NCI-H526 treated with DMSO at 0.1 percent for 48 hours (cell line): ENCODE measurements at regions not wholly inside any gene's neighbourhood (a gene's known extent, or its start where the extent isn't known, plus 50 kb on each side); places are given as distances from the start of the nearest gene placed in this dataset.

ENCODE experiments used
- DNase-seq: peaks from one replicate; lab custom pipeline; 2025; lab: John Stamatoyannopoulos, UW

DNA sequence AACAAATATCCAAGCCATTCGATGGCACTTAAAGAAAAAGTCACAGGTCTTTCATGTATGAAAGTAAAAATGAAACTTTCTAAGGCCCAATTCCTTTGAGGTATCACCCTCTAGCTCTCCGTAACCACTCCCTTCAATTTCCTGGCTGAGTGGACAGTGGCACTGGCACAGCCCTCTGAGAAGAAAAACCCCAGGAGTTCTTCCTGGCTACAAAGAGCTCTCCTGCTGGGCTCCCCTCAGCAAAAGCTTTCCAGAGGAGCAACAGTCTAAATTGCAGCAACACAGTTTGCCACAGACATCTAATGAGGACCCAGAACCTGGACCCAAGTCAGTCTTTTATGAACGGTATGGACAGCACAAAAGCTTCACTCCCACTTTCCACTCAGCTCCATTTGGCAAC lies 71.8 kb downstream of the FUNDC1 start:
- no peak for DNase-seq

GRCh38 chrX:44462850-44463249 lies 79.8 kb downstream of the FUNDC1 start:
- no peak for DNase-seq

GRCh38 chrX:44459501-44459900 lies 83.2 kb downstream of the FUNDC1 start:
- DNase-seq: no peak

- DNase-seq: no peak
Observed at GRCh38 chrX:44456685-44457084, 86.0 kb downstream of the FUNDC1 start.

DNA sequence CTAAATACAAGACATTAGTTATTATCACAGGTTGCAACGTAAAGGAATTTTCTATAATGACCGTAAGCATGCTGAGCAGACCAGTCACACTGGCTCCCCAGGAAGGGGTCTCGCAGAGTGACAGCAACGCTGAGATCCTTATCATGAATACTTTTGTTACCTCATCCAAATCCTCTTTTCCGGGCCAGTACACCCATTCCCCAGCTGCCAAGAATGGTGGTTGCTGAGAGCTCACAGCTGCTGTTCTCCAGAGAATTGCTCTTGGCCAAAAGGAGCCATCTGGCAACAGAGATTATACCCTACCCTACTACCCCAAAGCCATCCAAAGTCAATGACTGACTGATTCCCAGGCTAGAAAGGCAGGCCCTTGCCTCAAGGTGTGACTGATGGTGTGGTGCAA lies 91.6 kb downstream of the FUNDC1 start:
- no peak for DNase-seq

DNA sequence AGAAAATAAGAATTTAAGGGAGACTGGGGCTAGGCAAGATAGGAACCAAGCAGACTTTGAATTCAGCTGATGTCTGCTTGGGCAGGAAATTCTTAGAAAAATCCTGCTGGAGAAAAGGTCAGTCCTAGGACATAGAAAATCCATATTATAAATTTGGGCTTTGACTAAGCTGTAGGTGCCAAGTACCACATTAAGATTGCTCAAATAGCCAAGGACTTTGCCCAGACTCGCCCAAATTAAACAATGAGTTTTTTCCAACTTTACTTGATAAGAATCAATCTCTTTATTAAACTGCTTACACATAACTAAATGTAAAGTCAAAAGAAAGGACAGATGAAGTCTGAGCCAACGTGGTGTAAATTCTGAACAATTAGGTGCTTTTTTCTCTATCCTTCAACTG lies 95.4 kb downstream of the FUNDC1 start:
- no peak for DNase-seq

DNA sequence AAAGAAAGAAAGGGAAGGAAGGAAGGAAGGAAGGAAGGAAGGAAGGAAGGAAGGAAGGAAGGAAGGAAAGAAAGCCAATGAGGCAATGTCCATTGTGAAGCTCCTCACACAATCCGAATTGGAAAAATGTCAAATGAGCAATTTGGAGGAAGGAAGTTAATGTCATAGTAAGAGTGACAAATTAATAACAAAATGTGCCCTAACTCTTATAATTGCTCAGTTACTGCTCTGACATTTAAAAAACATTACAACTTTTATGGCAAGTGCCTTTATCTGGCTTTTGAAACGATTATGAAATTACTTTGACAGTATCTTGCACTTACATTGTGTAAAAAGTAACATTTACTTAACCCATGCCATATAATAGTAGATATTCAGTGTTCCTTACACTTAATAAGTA lies 96.5 kb upstream of the EFHC2 start:
- DNase-seq: no peak

DNA sequence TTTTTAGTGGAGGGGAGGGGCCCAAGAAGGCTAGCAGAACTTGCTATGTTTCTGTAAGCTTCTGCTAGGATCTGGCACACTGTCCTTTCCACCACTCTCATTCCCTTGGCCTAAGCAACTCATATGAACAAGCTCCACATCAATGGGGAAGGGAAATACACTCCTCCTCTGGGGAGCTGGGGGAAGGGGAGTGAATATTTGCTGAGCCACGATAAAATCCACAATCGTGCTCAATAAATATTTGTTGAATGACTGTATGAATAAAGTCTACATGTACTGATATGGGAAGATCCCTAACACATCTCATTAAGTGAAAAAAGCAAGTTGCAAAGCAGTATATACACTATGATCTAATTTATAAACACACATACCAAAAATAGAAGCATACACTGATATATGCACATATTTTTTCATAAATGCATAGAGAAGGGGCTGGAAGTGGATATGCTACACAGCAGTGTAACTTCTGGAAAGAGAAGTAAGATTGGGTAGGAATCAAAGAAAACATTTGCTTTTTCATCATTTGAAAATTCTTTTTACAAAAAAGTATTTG lies 95.8 kb upstream of the EFHC2 start:
- no peak for DNase-seq

- no peak for DNase-seq
Observed at GRCh38 chrX:44435047-44435446, 91.6 kb upstream of the EFHC2 start.

DNA sequence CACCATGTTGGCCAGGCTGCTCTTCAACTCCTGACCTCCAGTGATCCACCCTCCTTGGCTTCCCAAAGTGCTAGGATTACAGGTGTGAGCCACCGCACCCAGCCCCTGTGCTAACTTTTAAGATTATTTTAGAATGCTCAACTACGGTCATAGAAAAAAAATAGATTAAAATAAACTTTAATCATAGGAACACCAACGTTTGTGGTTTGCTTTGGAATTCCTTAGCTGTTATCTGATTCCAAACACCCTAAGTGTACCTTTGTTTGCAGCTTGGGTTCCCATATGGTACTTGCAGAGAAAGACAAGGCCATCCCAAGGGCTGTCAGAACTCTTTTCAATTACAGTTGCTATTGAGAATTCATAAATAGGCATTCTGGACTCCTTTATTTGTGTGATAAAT lies 90.1 kb upstream of the EFHC2 start:
- DNase-seq: no peak

DNA sequence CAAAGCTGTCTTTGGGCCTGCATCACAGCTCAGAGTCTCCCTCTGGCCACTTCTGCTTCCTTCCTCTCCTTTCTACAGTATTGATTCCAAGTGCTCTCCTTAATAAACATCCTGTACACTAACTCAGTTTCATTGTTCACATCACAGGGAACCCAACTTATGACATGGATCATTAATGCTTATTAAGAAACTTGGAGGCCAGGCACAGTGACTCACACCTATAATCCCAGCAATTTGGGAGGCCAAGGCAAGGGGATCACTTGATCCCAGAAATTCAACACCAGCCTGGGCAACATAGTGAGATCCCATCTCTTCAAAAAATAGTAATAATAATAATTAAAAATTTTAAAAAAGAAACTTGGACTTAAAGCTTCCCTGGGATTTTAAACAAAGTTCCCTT lies 89.2 kb upstream of the EFHC2 start:
- DNase-seq: peak; percentile 23

DNA sequence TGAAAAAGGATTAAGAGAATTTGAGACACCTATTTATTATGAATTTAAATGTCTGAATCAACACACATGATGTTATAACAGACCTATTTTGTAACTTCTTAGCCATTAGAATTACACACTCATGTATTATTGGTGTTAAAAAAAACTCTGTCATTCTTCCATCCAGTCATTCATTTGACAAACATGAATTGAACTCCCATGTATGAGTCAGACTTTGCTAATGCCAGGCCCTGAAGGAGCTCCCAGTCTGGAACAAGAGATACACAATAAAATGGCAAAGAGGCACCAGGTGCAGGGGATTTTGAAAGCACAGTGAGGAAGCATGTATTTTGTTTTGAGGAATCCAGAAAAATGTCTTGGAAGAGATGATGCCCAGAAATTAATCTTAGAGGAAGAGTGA lies 87.7 kb upstream of the EFHC2 start:
- no peak for DNase-seq

DNA sequence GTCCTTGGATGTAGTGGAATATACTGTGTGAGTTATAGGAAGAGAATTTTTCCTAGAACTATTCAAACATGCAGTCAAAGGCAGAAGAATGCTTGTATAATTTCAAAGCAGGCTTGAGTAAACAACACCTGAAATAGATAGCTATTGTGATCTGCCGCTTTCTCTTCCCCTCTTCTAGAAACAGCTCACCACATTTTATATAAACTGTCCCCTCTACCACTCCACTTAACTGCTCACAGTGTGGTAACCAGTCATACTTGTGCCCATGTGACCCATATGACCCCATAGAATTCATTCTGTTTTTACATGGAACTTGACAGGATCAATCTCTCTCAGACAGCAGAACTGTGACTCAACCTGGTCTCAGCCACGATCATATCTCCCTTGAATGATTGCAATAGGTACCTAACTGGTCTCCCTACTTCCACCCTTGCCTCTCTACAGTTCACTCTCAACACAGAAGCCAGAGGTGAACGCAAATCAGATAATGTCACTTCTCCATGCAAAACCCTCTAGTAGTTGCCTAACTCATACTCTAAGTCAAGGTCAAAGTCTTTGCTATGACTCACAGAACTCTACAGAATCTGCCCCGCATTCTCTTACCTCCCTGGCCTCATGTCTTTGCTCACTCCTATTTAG lies 85.6 kb upstream of the EFHC2 start:
- DNase-seq: no peak

DNA sequence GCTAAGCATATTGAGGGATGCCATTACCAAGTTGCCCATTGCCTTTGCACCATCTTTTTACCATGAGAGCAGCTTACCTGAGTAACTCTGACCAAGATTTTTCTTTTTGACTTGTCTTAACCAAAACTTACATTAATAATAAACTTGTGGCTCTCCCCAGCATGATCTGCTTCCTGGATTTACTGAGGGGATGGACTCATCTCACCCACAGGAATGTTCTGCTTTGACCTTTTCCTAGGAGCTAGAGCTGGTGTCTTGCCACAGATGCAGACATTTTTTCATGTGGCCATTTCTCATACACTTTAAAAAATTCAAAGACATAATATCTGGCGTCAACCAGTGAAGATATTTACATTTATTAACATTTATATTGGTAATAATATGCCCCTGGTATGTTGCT lies 79.2 kb upstream of the EFHC2 start:
- no peak for DNase-seq

GRCh38 chrX:44415639-44416386 lies 72.3 kb upstream of the EFHC2 start:
- no peak for DNase-seq

DNA sequence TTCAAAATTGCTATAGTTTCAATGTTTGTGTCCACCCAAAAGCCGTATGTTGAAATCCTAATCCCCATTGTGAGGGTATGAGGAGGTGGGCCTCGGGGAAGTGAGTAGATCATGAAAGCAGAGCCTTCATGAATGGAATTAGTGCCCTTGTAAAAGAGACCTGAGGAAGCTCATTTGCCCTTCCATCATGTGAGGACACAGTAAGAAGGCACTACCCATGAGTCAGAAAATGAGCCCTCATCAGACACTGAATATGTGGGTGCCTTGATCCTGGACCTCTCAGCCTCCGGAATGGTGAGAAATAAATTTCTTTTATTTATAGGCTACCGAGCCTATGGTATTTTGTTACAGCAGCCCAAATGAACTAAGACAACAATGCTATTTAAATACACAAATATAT lies 57.7 kb upstream of the EFHC2 start:
- no peak for DNase-seq

DNA sequence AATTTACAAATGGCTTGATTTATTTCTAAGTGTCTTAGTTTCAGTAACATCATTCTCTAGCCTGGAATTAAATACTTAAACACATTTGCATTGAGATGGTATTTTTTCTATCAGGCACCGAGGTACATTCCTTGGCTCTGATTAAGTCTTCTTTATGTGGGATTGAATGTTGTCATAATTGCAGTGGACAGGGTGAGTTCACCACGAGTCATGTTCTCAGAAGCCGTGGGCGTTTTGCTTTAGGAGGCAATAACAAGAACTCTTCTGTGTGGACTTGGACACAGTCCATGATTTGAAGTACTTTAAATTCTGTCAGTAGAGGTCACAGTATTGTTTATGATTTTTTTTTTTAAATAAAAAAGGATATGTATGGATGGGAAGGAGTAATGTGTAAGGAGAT lies 57.1 kb upstream of the EFHC2 start:
- no peak for DNase-seq

GRCh38 chrX:44400161-44400560 lies 56.7 kb upstream of the EFHC2 start:
- DNase-seq: no peak
